ENCODE measurements at regions not wholly inside any gene's neighbourhood (a gene's known extent, or its start where the extent isn't known, plus 50 kb on each side); places are given as distances from the start of the nearest gene placed in this dataset.

DNA sequence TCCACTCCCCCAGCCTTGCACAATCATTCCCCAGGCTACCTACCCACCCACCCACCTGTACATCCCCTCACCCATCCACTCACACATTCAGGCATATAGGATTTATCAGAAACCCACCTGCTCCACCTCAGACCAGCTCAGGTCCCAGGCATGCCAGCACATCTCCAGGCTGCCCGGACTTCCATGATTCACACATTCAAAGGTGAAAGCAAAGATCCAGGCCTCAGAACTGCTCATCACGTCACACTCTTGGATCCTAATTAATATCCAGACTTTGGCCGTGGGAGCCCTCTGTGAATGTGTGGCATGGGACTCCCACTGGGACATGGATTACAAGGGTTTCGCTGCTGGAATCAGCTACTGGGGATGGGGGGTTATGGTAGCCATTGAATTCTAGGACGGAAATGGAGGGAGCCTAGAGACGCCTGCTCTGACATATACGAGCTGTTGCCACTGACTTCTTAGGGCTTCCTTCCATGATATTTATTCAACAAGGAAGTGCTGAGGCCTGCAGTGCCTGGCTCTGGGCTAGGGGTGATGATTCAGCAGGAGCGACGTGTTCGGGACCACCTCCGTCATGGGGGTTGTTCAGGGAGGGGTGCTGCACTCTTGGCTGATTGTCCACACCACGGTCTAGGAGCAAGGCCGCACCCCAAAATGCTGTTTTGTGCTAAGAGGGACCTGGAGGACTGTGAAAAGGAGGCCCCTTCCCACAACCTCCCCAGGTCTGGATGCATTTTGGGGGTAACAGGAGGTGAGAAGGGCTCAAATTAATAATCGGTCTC, 56.9 kb upstream of the ADRA2C start:
- Histone ChIP-seq H3K4me1 (peaks cover 9% of the 10 kb centered on the region), H3K36me3 (no peaks in the 10 kb centered on the region), H3K27ac (replicated peaks) (no peak overlapping the region), H3K27me3 (ENCODE audit: low read depth) (peaks cover 80% of the 10 kb centered on the region), H3K4me3 (no peak overlapping the region), H3K9me3 (replicated peaks) (no peaks in the 10 kb centered on the region)
- intact Hi-C loops (cut with micrococcal nuclease) = no loop called here
- DNase-seq = no peak
- TF ChIP-seq, protein P1, sequence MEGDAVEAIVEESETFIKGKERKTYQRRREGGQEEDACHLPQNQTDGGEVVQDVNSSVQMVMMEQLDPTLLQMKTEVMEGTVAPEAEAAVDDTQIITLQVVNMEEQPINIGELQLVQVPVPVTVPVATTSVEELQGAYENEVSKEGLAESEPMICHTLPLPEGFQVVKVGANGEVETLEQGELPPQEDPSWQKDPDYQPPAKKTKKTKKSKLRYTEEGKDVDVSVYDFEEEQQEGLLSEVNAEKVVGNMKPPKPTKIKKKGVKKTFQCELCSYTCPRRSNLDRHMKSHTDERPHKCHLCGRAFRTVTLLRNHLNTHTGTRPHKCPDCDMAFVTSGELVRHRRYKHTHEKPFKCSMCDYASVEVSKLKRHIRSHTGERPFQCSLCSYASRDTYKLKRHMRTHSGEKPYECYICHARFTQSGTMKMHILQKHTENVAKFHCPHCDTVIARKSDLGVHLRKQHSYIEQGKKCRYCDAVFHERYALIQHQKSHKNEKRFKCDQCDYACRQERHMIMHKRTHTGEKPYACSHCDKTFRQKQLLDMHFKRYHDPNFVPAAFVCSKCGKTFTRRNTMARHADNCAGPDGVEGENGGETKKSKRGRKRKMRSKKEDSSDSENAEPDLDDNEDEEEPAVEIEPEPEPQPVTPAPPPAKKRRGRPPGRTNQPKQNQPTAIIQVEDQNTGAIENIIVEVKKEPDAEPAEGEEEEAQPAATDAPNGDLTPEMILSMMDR (IDR thresholded peaks at IDR 0.05; ENCODE audit: borderline replicate concordance) = no peak

DNA sequence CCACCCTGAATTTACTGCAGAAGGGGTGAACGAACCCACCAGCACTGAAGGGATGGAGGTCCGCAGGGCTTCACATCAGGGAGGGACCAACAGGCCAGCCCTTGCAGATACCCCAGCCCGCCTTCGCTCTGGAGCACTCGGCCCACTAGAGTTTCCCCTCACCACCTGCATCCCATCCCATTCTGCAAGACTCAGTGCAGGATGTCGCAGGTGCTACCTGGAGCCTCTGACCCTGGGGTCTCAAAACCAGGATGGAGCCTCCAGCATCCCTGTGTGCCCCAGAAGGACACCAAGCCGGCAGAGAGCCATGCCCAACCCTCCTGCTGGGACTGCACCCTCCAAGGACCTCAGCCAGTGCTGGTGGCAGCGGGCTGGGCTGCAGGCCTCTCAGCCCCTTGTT, 57.6 kb upstream of the ADRA2C start:
- TF ChIP-seq, protein P1 (IDR thresholded peaks at IDR 0.05; ENCODE audit: borderline replicate concordance) = no peak
- no peaks in the 10 kb centered on the region for H3K9me3 ChIP-seq (replicated peaks)
- no peak overlapping the region for H3K4me3 ChIP-seq
- H3K36me3 ChIP-seq = no peaks in the 10 kb centered on the region
- intact Hi-C loops (cut with micrococcal nuclease) = no loop called here
- H3K27me3 ChIP-seq (ENCODE audit: low read depth) = peaks cover 83% of the 10 kb centered on the region
- H3K27ac ChIP-seq (replicated peaks) = no peak overlapping the region
- peaks cover 9% of the 10 kb centered on the region for H3K4me1 ChIP-seq
- DNase-seq = no peak

DNA sequence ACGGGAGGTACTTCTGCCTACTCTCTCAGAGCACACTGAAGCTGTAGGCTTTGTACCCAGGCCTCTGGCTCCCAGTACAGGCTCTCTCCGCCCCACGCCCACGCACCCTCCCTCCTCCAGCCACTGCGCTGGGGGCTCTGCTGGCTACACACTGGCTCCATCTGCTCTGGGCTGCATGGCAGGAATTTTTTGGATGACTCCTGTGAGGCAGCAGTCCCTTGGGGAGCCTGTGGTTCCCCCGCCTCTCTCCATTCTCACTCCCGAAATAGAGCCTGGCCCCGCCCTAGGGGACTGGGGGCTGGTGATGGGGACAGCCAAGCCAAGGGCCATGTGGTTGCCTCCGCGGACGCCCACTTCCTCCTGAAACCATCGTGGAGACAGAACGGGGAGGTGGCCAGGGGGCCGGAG, 58.1 kb upstream of the ADRA2C start:
- Histone ChIP-seq H3K36me3 (no peaks in the 10 kb centered on the region), H3K4me3 (no peak overlapping the region), H3K4me1 (peaks cover 9% of the 10 kb centered on the region), H3K27ac (replicated peaks) (no peak overlapping the region), H3K9me3 (replicated peaks) (no peaks in the 10 kb centered on the region), H3K27me3 (ENCODE audit: low read depth) (peaks cover 83% of the 10 kb centered on the region)
- intact Hi-C loops (cut with micrococcal nuclease) = no loop called here
- no peak for DNase-seq
- TF ChIP-seq, protein P1 (IDR thresholded peaks at IDR 0.05; ENCODE audit: borderline replicate concordance) = no peak

DNA sequence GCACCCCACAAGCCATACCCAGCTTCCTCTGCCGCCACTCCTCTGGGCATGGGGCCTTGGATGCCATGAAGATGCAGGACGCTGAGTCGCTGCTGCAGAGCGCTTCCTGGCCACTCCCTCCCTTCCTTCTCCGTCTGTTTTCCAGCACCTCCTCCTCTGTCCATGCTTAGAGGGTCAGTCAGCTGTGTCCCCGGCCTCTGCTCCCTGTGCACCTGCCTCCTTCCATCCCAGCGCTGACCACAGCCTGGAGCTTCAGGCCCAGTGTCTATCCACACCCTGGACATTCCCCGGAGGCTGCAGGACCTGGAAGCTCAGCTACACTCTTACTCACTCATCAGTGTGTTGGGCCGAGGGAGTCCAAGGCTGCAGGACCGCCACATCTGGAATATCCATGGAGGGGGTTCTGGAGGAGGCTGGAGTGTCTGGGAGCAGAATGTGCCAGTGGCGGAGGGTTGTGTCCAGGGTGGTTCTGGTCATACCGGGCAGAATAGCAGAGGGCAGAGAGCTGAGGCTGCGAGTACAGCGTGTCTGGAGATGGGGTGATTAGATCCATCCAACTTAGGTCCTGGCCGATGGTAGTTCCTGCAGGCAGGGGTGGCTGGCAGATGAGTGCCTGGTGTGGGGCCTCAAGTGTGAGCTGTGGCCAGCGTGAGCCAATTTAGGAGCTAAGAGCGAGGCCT, 58.6 kb upstream of the ADRA2C start:
- TF ChIP-seq, protein P1 (IDR thresholded peaks at IDR 0.05; ENCODE audit: borderline replicate concordance) = no peak
- Histone ChIP-seq H3K27ac (replicated peaks) (no peak overlapping the region), H3K9me3 (replicated peaks) (no peaks in the 10 kb centered on the region), H3K4me3 (no peak overlapping the region), H3K4me1 (peaks cover 9% of the 10 kb centered on the region), H3K27me3 (ENCODE audit: low read depth) (peaks cover 83% of the 10 kb centered on the region), H3K36me3 (no peaks in the 10 kb centered on the region)
- intact Hi-C loops (cut with micrococcal nuclease) = no loop called here
- peak; percentile 7 for DNase-seq

DNA sequence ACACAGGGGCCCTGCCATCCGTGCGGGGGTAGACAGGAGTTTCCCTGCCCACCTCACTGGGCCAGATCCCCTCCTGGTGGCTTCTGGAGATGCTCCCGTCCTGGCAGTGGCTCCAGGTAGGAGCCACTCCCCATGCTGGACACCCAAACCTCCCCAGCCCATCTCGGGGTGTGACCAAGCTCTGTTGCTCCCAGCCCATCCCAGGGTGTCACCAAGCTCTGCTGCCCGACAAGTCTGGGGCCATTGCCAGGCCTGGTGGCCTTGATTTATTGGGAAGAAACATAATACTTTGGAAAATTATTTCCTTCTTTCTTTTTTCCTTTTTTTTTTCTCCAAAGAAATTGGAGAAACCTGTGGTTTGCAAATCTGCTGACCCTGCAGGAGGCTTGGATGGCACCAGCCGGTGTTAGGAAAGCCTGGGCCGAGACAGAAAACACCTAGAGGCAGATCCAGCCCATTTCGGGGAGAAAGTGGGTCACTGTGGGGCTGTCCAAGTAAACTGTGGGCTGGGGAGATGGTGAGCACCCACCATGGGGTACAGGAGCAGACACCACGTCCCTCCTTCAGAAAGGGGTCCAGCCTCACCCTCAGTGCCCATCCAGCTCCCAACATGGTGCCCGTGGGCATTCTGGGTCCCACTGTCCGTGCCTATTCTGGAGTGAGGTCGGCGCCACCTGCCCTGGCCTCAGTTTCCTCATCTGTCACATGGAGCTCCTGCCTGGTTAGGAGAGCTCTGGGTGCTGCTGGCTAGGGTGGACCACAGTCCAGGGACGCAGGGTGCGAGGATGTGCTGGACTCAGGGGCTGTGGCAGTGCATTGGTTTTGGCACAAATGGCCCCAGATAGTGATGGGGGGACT, 59.4 kb upstream of the ADRA2C start:
- Histone ChIP-seq H3K27ac (replicated peaks) (no peak overlapping the region), H3K27me3 (ENCODE audit: low read depth) (peaks cover 88% of the 10 kb centered on the region), H3K9me3 (replicated peaks) (no peaks in the 10 kb centered on the region), H3K36me3 (no peaks in the 10 kb centered on the region), H3K4me3 (no peak overlapping the region), H3K4me1 (peaks cover 9% of the 10 kb centered on the region)
- peak; percentile 5 for DNase-seq
- TF ChIP-seq, protein P1 (IDR thresholded peaks at IDR 0.05; ENCODE audit: borderline replicate concordance) = no peak
- intact Hi-C loops (cut with micrococcal nuclease) = no loop called here
